HepG2 (cell line): ENCODE measurements at regions not wholly inside any gene's neighbourhood (a gene's known extent, or its start where the extent isn't known, plus 50 kb on each side); places are given as distances from the start of the nearest gene placed in this dataset.

Source experiments
- ATAC-seq: fragments of 200-7000 bp; cut with Tn5 transposase; 3 replicates; pipeline ENCODE4 v1.9.1; 2020; ENCODE audit warnings: mild to moderate bottlenecking, moderate library complexity
- BruUV-seq: library from RNA; stranded (reverse); fragments of 400-500 nt; replicated peaks from 2 replicates; lab custom pipeline; 2021; lab: Mats Ljungman, UMichigan
- CTCF ChIA-PET: fragments of 300-600 bp; formaldehyde crosslinking; extraction: SDS; loops from one replicate; lab custom pipeline; 2021; ENCODE audit warnings: low total read pairs, inconsistent platforms, low intra/inter-chr PET ratio; lab: Yijun Ruan, JAX
- POLR2A ChIA-PET: fragments of 350-600 bp; sonication (Branson Sonifier 250); formaldehyde crosslinking; loops from one replicate; lab custom pipeline; 2020; ENCODE audit warnings: antibody characterized with exemption, inconsistent platforms; lab: Yijun Ruan, JAX
- DNase-seq: peaks from one replicate; pipeline ENCODE4 v3.0.0-alpha.2; 2015; ENCODE audit warnings: low spot score
- FAIRE-seq: peaks from 3 replicates; lab custom pipeline; 2011; peaks lifted over from hg19 to GRCh38; lab: Jason Lieb, UNC
- H2AFZ ChIP-seq: one replicate; pipeline ENCODE4 v1.6.1; 2011; ENCODE audit warnings: low read length, inconsistent platforms
- H3K27ac ChIP-seq: fragments of 300-600 bp; 3 replicates; pipeline ENCODE4 v1.8.0; 2011; ENCODE audit warnings: mixed run types, mild to moderate bottlenecking, mixed read lengths, low read length, inconsistent platforms; ENCODE audit not compliant: insufficient read depth; ENCODE audit errors: extremely low read length
- H3K27me3 ChIP-seq, 2 experiments: fragments of 200-600 bp in 1 of 2; 2 replicates in 1 of 2; 3 replicates in 1 of 2; pipeline versions ENCODE4 v1.6.0 to v1.8.0; 2011; ENCODE audit warnings: low read length in 2 of 2, mild to moderate bottlenecking in 2 of 2, moderate library complexity in 2 of 2, inconsistent platforms in 1 of 2; ENCODE audit not compliant: insufficient read depth in 2 of 2, control insufficient read depth in 1 of 2
- H3K36me3 ChIP-seq, 2 experiments: fragments of 200-600 bp in 1 of 2; replicated peaks in 1 of 2; 2 replicates in 1 of 2; 3 replicates in 1 of 2; pipeline versions ENCODE4 v1.5.1 to v1.8.0; 2011; ENCODE audit warnings: low read length in 2 of 2, inconsistent platforms in 1 of 2; ENCODE audit not compliant: insufficient read depth in 2 of 2, control insufficient read depth in 1 of 2
- H3K4me1 ChIP-seq: 2 replicates; pipeline ENCODE4 v1.5.1; 2012; ENCODE audit warnings: low read length, inconsistent platforms; ENCODE audit not compliant: insufficient read depth
- H3K4me2 ChIP-seq: 2 replicates; pipeline ENCODE4 v1.6.0; 2011; ENCODE audit warnings: low read depth, low read length, inconsistent platforms
- H3K4me3 ChIP-seq, 3 experiments: fragments of 200-600 bp in 1 of 3; sonication (generic), shearing (Covaris generic) in 1 of 3; replicated peaks in 1 of 3; 2 replicates each; pipeline ENCODE4 v1.5.1; 2011 to 2016; ENCODE audit warnings: low read length in 3 of 3, inconsistent platforms in 2 of 3, low read depth in 2 of 3, mild to moderate bottlenecking in 2 of 3, control low read depth in 1 of 3, mixed read lengths in 1 of 3; ENCODE audit not compliant: insufficient read depth in 1 of 3
- H3K79me2 ChIP-seq: one replicate; pipeline ENCODE4 v1.6.1; 2011; ENCODE audit warnings: low read length, inconsistent platforms; ENCODE audit not compliant: insufficient read depth
- H3K9ac ChIP-seq: 2 replicates; pipeline ENCODE4 v1.6.0; 2011; ENCODE audit warnings: mild to moderate bottlenecking, low read depth, low read length, inconsistent platforms; ENCODE audit not compliant: insufficient read depth
- H3K9me3 ChIP-seq: 2 replicates; pipeline ENCODE4 v1.5.1; 2012; ENCODE audit warnings: mild to moderate bottlenecking, low read length
- H4K20me1 ChIP-seq: 2 replicates; pipeline ENCODE4 v1.6.0; 2011; ENCODE audit warnings: inconsistent platforms, mild to moderate bottlenecking, low read length, moderate library complexity; ENCODE audit not compliant: insufficient read depth
- CREB1 ChIP-seq, 2 experiments: fragments of 450-650 bp in 1 of 2; IDR thresholded peaks; 2 replicates each; pipeline ENCODE4 v1.6.1; 2016 to 2017; ENCODE audit warnings: control low read depth in 1 of 2, mild to moderate bottlenecking in 1 of 2, missing compliant biosample characterization in 1 of 2, missing genetic modification characterization in 1 of 2
- KMT2B ChIP-seq: IDR thresholded peaks from 2 replicates; pipeline ENCODE4 v1.6.1; 2016; ENCODE audit warnings: missing genetic modification reagents, missing compliant biosample characterization
- NFE2L2 ChIP-seq: fragments of 150-350 bp; IDR thresholded peaks from 2 replicates; pipeline ENCODE4 v1.6.1; 2014; ENCODE audit warnings: low read length
- PLRG1 ChIP-seq: fragments of 450-650 bp; conservative IDR thresholded peaks from 2 replicates; pipeline ENCODE4 v1.6.1; 2016
- SIX1 ChIP-seq: sonication (generic); formaldehyde crosslinking; IDR thresholded peaks from 2 replicates; pipeline ENCODE4 v1.4.0; 2020; ENCODE audit warnings: missing genetic modification reagents, borderline replicate concordance
- TCF7 ChIP-seq: sonication (generic); IDR thresholded peaks from 2 replicates; pipeline ENCODE4 v1.6.1; 2016; ENCODE audit warnings: antibody characterized with exemption, low read depth
- TGIF2 ChIP-seq: IDR thresholded peaks from 2 replicates; pipeline ENCODE4 v1.6.1; 2016; ENCODE audit warnings: control low read depth, missing compliant biosample characterization
- TOPORS ChIP-seq: sonication (generic); formaldehyde crosslinking; IDR thresholded peaks from 2 replicates; pipeline ENCODE4 v1.8.0; 2023; ENCODE audit warnings: mild to moderate bottlenecking, missing genetic modification reagents
- ZFAT ChIP-seq: sonication (generic); formaldehyde crosslinking; conservative IDR thresholded peaks from 2 replicates; pipeline ENCODE4 v1.8.1; 2023; ENCODE audit warnings: missing genetic modification reagents, inconsistent platforms
- ZNF121 ChIP-seq: sonication (generic); formaldehyde crosslinking; IDR thresholded peaks from 2 replicates; pipeline ENCODE4 v1.5.0; 2020; ENCODE audit warnings: mild to moderate bottlenecking, missing genetic modification reagents
- ZNF24 ChIP-seq: fragments of 450-650 bp; IDR thresholded peaks from 2 replicates; pipeline ENCODE4 v1.6.1; 2017; ENCODE audit warnings: antibody characterized with exemption, mild to moderate bottlenecking
- ZNF251 ChIP-seq: sonication (generic); formaldehyde crosslinking; IDR thresholded peaks from 2 replicates; pipeline ENCODE4 v1.9.0; 2021; ENCODE audit warnings: mild to moderate bottlenecking, missing genetic modification reagents
- ZNF382 ChIP-seq: sonication (generic); formaldehyde crosslinking; IDR thresholded peaks from 2 replicates; pipeline ENCODE4 v1.5.0; 2020; ENCODE audit warnings: missing genetic modification reagents, mild to moderate bottlenecking, borderline replicate concordance
- ZNF460 ChIP-seq: sonication (generic); formaldehyde crosslinking; IDR thresholded peaks from 2 replicates; pipeline ENCODE4 v1.5.1; 2020; ENCODE audit warnings: missing genetic modification reagents, mild to moderate bottlenecking, borderline replicate concordance
- ZNF678 ChIP-seq: sonication (generic); formaldehyde crosslinking; IDR thresholded peaks from 2 replicates; pipeline ENCODE4 v1.4.0; 2020; ENCODE audit warnings: mild to moderate bottlenecking, missing genetic modification reagents
- WGBS: methylation state at CpG from one replicate; pipeline ENCODE4 v1.1.6; 2017; ENCODE audit warnings: low lambda C conversion rate; 5-methylcytosine and 5-hydroxymethylcytosine counted together
- in situ Hi-C: cut with HindIII; loops from 2 replicates; pipeline ENCODE4 v1.10.0; 2017; ENCODE audit warnings: low pct_unique_long_range_greater_than_20kb; ENCODE audit not compliant: extremely low pct_ligation_motif_present
- intact Hi-C: fragments of 100-400 bp; cut with micrococcal nuclease; formaldehyde crosslinking; loops from one replicate; pipeline ENCODE4 v1.10.0; 2022; ENCODE audit not compliant: unreplicated experiment
- TF ChIP-seq, protein P1 (sequence below): sonication (generic); formaldehyde crosslinking; IDR thresholded peaks from 2 replicates; pipeline ENCODE4 v1.5.1; 2020; ENCODE audit warnings: missing genetic modification reagents, mild to moderate bottlenecking, borderline replicate concordance
- TF ChIP-seq, protein P2 (sequence below): IDR thresholded peaks from 2 replicates; pipeline ENCODE4 v1.6.1; 2018; ENCODE audit warnings: missing genetic modification reagents, mild to moderate bottlenecking, missing compliant biosample characterization
- TF ChIP-seq, protein P3 (sequence below): fragments of 450-650 bp; IDR thresholded peaks from 2 replicates; pipeline ENCODE4 v1.6.1; 2016

DNA sequence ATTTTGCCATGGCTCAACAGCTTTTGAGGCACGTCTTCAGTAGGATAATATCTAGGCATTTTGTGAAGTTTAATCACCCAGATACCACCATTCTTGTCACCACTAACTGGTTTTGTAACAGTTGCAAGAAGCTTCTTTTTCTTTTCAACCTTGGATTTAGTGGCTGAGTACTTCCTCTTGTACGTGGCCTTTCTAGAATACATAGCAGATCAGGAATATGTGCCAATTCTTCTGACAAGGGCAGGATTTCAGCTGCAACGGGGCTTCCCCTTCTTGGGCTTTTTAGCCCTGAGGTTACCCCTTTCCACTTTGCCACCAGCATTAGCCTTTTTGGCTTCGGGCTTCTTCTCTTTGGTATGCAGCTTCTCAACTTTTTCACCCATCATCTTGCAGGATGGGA lies 79.3 kb upstream of the WARS2 start:
- no peaks in the 10 kb centered on the region for H3K79me2 ChIP-seq
- WGBS = 92% methylated on average over 4 of the region's 4 CpGs
- H3K4me2 ChIP-seq = no peak overlapping the region
- BruUV-seq = no TSS peak
- FAIRE-seq = no peak
- no peak overlapping the region for H2AFZ ChIP-seq
- intact Hi-C loops = no loop called here
- TF ChIP-seq SIX1 (CRISPR knock-in tag) (no peak), ZNF121 (no peak), ZNF251 (CRISPR knock-in tag) (no peak), CREB1 (IDR thresholded peaks at IDR 0.05) (no peak), CREB1 (CRISPR knock-in tag; IDR thresholded peaks at IDR 0.05) (no peak), ZNF678 (CRISPR knock-in tag) (no peak), PLRG1 (no peak), KMT2B (no peak), ZNF460 (CRISPR knock-in tag) (no peak), NFE2L2 (no peak), TCF7 (no peak), TOPORS (no peak), ZNF24 (no peak), TGIF2 (CRISPR knock-in tag) (no peak), ZFAT (CRISPR knock-in tag) (no peak), ZNF382 (CRISPR knock-in tag) (no peak)
- TF ChIP-seq, protein P1, sequence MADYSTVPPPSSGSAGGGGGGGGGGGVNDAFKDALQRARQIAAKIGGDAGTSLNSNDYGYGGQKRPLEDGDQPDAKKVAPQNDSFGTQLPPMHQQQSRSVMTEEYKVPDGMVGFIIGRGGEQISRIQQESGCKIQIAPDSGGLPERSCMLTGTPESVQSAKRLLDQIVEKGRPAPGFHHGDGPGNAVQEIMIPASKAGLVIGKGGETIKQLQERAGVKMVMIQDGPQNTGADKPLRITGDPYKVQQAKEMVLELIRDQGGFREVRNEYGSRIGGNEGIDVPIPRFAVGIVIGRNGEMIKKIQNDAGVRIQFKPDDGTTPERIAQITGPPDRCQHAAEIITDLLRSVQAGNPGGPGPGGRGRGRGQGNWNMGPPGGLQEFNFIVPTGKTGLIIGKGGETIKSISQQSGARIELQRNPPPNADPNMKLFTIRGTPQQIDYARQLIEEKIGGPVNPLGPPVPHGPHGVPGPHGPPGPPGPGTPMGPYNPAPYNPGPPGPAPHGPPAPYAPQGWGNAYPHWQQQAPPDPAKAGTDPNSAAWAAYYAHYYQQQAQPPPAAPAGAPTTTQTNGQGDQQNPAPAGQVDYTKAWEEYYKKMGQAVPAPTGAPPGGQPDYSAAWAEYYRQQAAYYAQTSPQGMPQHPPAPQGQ = no peak
- TF ChIP-seq, protein P2, sequence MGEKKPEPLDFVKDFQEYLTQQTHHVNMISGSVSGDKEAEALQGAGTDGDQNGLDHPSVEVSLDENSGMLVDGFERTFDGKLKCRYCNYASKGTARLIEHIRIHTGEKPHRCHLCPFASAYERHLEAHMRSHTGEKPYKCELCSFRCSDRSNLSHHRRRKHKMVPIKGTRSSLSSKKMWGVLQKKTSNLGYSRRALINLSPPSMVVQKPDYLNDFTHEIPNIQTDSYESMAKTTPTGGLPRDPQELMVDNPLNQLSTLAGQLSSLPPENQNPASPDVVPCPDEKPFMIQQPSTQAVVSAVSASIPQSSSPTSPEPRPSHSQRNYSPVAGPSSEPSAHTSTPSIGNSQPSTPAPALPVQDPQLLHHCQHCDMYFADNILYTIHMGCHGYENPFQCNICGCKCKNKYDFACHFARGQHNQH (CRISPR knock-in tag) = no peak
- TF ChIP-seq, protein P3, sequence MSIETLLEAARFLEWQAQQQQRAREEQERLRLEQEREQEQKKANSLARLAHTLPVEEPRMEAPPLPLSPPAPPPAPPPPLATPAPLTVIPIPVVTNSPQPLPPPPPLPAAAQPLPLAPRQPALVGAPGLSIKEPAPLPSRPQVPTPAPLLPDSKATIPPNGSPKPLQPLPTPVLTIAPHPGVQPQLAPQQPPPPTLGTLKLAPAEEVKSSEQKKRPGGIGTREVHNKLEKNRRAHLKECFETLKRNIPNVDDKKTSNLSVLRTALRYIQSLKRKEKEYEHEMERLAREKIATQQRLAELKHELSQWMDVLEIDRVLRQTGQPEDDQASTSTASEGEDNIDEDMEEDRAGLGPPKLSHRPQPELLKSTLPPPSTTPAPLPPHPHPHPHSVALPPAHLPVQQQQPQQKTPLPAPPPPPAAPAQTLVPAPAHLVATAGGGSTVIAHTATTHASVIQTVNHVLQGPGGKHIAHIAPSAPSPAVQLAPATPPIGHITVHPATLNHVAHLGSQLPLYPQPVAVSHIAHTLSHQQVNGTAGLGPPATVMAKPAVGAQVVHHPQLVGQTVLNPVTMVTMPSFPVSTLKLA = no peak
- TF ChIP-seq, all 625 proteins: peak for 0
- DNase-seq (no peak), ATAC-seq (no peak)
- H3K9ac ChIP-seq = no peak overlapping the region
- no peak overlapping the region for H3K4me3 ChIP-seq
- no peaks in the 10 kb centered on the region for H3K9me3 ChIP-seq
- H3K36me3 ChIP-seq = no peaks in the 10 kb centered on the region
- no peaks in the 10 kb centered on the region for H3K4me1 ChIP-seq
- no peaks in the 10 kb centered on the region for H3K27me3 ChIP-seq
- no peak overlapping the region for H3K27ac ChIP-seq
- POLR2A ChIA-PET = no interaction called here
- in situ Hi-C loops = no loop called here
- no peaks in the 10 kb centered on the region for H4K20me1 ChIP-seq
- CTCF ChIA-PET = no interaction called here
